Brain pericyte (primary cell): ENCODE measurements at regions not wholly inside any gene's neighbourhood (a gene's known extent, or its start where the extent isn't known, plus 50 kb on each side); places are given as distances from the start of the nearest gene placed in this dataset.

ENCODE experiments used
- DNase-seq: peaks from one replicate; pipeline ENCODE4 v3.0.0-alpha.2; 2012; ENCODE audit warnings: low read depth, low spot score

DNA sequence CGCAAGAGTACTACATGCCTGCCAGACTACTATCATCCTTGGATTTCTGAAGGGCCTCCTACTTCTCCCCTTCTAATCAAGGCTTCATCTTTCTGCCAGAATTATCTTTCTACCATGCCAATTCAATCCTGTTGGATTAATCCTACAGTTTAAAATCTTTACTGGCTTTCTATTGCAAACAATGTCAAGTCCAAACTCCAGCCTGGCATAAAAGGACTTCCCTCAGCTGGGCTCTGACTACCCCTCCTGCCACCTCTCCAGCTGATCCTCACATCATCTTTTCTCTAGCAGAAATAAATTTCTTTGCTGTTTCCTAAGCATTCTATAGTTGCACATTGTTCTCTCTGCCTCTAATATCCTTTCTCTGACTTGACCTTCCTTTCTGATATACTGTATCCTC, 119.7 kb upstream of the RAD23B start:
- no peak for DNase-seq

- DNase-seq: no peak
Observed at GRCh38 chr9:107169796-107170195, 113.3 kb upstream of the RAD23B start.

GRCh38 chr9:107170801-107171200, 112.3 kb upstream of the RAD23B start:
- no peak for DNase-seq

DNA sequence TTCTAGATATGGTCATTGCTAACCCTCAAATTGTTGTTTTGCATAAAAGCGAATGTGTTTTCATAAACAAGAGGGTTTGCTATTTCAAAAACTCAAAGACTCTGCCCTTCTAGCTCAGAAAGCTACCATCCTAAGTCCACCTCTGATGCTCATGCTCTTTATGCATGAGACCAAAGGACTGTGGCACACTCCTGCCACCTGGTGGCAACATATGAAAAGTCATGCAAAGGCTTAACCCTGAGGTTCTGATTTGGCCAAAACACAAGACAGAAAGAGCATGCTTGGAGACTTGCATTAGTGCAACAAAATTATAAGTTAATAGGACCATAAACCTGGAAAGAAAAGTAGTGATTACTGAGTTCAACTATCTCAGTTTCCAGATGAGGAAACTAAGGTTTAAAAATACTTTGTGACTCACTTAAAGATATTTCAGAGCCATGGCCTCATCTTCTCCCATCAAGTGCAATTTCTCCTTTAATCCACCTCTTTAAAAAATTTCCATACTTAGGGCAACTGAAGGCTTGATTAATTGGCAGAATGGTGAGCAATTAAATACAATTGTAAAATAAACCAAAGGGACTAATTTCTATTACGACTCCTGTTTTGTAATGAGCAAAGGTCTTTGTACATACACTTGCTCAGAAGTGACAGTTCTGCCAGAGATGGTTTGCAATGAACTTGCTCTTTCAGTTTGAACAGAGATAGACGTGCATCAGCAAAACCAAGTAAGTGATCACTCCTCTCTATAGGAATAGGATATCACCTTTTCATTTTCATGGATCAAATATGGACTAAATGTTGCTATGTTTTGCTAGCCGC, 110.7 kb upstream of the RAD23B start:
- peak; percentile 43 for DNase-seq

DNA sequence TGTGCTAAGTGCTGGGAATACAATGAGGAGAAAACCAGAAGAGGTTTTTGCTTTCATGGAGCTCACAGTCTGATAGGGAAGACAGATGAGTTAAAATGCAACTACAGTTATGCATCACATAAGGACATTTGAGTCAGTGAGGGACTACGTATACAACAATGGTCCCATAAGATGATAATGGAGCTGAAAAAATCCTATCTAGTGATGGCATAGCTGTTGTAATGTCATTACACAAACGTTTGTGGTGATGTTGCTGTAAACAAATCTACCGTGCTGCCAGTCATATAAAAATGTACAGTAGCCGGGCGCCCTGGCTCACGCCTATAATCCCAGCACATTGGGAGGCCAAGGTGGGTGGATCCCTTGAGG, 110.1 kb upstream of the RAD23B start:
- DNase-seq: no peak

- DNase-seq: no peak
Observed at GRCh38 chr9:107173422-107174180, 109.5 kb upstream of the RAD23B start.

- no peak for DNase-seq
Observed at GRCh38 chr9:107174441-107174840, 108.6 kb upstream of the RAD23B start.

- DNase-seq: no peak
Observed at GRCh38 chr9:107175041-107175440, 108.0 kb upstream of the RAD23B start.

DNA sequence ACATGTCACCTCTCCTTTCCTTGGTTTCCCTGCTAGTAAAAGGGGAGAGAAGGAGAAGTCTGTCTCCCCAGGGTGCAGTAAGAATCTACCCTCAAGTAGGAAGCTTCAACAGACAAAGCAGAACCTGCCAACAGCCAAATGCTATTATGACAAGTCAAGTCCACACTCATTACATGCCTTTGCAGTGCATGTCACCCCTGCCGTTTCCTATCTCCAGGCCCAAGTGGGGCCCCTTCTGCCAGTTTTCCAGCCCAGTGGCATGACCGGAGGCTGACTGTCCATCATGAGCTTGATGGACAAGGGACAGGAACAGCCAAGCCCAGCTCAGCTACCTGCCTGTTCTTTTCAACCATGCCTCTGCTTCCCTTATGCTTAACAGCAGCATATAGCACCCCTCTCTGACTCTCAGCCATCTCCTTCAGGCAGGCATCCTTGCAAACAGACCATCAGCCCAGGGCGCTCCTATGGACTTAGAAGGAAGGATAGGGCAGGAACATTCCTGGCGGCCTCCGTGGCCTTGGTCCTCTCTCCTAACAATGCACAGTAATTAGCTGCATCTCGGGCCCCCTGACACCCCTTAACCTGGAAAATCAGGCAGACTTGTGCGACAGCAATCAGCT, 107.2 kb upstream of the RAD23B start:
- no peak for DNase-seq

GRCh38 chr9:107176436-107177151, 106.5 kb upstream of the RAD23B start:
- DNase-seq: no peak

DNA sequence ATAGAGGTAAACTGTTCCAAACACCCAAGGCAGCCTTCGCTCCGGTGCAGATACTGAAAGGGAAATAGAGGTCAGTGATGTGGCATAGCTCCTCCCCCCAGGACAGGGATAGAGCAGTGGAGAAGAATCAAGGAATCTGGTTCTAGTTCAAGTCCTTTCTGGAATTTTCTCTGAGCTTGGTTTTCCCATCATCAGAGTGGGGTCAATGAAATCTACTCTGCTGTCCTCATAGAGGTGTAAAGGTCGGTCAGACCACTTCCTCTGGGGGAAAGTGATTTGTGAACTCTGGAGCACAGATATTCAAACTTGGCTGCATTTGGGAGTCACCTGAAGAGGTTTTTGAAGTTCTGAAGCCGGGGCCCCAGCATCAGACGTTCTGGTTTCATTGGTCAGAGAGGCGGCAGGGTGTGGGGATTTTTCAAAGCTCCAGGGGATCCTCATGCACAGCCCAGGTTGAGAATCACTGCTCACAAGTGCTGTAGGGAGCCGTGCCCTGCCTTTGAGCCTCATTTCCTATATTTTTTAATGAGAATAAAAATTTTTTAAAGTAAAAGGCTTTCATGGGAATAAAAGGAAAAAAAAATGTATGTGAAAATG, 105.7 kb upstream of the RAD23B start:
- DNase-seq: no peak

- no peak for DNase-seq
Observed at GRCh38 chr9:107177857-107178256, 105.2 kb upstream of the RAD23B start.

DNA sequence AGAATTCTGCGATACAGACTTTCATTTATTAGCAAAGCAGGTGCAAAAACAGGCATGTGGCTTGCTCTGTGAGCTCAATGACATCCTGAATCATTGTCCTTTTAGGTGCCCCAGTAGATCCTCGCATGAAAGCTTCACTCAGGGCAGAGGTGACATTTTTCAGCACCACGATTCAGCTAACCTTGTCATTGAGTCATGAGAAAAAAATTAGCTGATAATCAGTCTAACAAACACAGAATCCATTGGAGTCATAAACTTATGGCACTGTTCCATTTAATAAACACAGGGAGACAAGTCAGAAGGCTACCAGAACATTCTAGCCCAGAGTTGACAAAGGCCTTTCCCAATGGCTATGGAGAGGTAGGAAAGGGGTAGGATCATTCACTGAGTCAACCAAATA, 104.8 kb upstream of the RAD23B start:
- no peak for DNase-seq

GRCh38 chr9:107180206-107180605, 102.9 kb upstream of the RAD23B start:
- no peak for DNase-seq

DNA sequence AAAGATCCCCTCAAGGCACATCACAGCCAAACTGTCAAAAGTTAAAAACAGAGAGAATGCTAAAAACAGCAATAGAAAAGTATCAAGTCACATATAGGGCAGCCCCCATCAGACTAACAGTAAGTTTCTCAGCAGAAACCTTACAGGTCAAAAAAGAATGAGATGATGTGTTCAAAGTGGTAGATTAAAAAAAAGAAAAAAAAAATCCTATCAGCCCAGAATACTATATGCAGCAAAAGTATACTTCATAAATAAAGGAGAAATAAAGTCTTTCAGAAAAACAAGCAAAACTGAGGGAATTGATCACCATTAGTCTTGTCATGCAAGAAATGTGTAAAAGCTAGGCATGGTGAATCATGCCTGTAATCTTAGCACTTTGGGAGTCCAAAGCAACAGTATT, 99.9 kb upstream of the RAD23B start:
- no peak for DNase-seq

GRCh38 chr9:107188376-107188775, 94.7 kb upstream of the RAD23B start:
- no peak for DNase-seq

DNA sequence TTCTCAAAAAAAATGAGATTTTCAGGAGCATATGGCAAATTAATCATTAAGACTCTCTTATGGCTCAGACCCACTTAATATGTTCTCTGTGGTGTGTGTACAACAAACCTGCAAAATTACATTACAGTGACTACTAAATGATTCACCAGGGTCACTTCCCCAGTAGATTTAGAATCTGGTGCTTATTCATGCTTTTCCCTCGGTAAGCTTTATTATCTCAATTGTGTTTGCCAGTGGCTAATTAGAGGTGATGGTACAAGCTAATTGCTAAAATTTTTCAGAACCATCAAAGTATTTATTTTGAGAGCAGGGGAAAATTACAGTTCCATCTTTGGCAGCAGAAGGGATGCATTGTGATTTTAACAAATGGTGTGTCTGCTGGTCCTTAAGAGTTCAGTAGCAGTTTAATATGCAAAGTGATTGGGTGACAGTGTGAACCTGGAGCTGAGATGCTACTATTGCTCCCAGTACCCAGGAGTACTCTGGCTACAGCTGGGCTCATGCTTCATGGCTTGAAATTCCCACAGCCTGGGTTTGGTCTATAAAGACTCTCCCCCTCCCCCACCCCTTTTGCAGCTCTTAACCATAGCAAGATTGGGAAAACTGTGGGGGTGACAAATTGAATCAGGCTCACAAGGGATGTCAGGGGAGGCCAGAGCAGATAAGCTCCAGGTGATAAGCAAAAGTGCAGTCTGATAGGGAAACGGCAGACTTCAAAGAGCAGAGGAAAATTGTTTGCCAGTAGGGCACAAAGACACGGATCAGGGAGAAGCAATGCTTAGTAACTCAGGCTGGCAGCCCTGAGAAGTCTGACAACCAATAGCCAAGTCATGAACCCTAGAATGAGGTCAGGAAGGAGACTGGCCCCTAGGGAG, 92.8 kb upstream of the RAD23B start:
- no peak for DNase-seq

DNA sequence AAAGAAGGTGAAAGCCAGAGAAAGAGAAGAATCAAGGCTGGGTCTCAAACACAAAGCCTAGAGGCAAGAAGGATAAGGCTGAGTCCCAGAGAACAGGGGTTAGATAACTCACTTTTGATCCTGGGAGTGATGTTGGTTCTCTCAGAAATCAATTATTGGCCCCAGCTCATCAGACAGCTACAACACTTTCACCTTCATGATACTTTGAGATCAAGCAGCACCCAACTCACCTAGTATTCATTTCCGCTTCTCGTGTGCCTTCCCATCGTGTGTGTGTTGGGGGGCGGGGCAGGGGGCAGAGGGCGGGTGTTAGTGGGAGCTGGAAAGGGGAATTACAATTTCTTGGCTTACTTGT, 92.2 kb upstream of the RAD23B start:
- DNase-seq: no peak

DNA sequence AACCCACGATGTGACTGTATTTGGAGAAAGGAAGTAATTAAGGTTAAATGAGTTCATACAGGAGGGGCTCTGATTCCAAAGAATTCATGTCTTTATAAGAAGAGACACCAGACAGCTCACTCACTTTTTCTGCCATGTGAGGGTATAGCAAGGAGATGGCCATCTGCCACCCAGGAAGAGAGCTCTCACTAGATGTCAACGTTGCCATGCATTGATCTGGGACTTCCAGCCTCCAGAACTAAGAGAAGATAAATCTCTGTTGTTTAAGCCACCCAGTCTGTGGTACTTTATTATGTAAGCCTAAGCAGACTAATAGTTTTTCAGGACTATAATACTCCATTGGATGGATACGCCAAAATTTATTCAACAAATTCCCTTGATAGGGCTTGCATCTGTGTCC, 89.8 kb upstream of the RAD23B start:
- no peak for DNase-seq

DNA sequence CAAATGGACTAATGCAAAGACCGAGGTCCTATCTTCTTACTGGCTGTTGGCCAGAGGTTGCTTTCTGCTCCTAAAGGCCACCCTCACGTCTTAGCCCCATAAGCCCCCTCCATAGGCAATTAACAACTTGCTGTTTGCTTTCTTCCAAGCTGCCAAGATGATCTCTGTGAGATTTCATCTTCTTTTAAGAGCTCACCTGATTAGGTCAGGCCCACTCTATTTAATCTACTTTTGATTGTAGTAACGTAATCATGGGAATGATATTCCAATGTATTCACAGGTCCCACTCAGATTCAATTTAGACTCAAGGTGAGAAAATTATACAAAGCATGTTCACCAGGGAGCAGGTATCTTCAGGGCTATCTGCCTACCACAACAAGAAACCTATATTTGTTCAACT, 84.4 kb upstream of the RAD23B start:
- DNase-seq: no peak

DNA sequence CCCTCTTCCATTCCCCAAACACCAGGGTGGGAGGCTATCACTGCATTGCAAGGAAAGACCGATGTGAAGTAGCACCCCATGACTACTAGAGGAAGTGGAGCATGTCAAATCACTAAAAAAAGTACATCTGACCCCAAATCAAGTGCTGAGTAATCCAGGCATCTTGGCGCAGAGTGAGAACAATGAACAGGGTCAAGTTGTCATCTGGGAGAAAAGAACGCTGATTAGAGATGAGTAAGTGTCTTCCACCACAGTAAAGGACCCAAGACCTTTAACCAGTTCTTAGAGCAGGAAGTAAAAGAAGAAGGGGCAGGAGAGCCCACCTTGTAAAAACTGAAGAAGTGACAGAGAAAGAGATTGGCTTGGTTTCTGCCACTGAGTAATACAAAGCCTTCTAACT, 75.0 kb upstream of the RAD23B start:
- DNase-seq: no peak
